Heart left ventricle (tissue), 16 donors: ENCODE measurements at regions not wholly inside any gene's neighbourhood (a gene's known extent, or its start where the extent isn't known, plus 50 kb on each side); places are given as distances from the start of the nearest gene placed in this dataset.

ENCODE experiments used
- ATAC-seq, 4 donors: fragments of 200-7000 bp; cut with Tn5 transposase; one replicate each; pipeline ENCODE4 v1.9.1; 2020 to 2022; ENCODE audit warnings: moderate library complexity in 4 of 4, mild to moderate bottlenecking in 3 of 4, moderate number of reproducible peaks in 1 of 4
- DNase-seq, 5 donors: peaks; one replicate each; pipeline ENCODE4 v3.0.0-alpha.2; 2020
- H3K27ac ChIP-seq, 12 donors: fragments of 200-600 bp; sonication (generic) in 4 of 12; one replicate each; pipeline versions ENCODE4 v1.5.0 to v1.8.0; 2016 to 2022; ENCODE audit warnings: mild to moderate bottlenecking in 2 of 12
- H3K27me3 ChIP-seq, 9 donors: fragments of 200-600 bp; sonication (generic) in 2 of 9; one replicate each; pipeline versions ENCODE4 v1.5.1 to v1.8.0; 2016 to 2022; ENCODE audit warnings: mild to moderate bottlenecking in 3 of 9
- H3K36me3 ChIP-seq, 9 donors: fragments of 200-600 bp; sonication (generic) in 2 of 9; one replicate each; pipeline versions ENCODE4 v1.5.0 to v1.8.0; 2018 to 2022; ENCODE audit warnings: mild to moderate bottlenecking in 2 of 9
- H3K4me1 ChIP-seq, 12 donors: fragments of 200-600 bp; sonication (generic) in 4 of 12; one replicate each; pipeline versions ENCODE4 v1.5.0 to v1.8.0; 2016 to 2022; ENCODE audit warnings: mild to moderate bottlenecking in 3 of 12
- H3K4me3 ChIP-seq, 12 donors: fragments of 200-600 bp; sonication (generic) in 4 of 12; one replicate each; pipeline versions ENCODE4 v1.5.0 to v1.8.0; 2017 to 2022; ENCODE audit warnings: mild to moderate bottlenecking in 9 of 12, moderate library complexity in 4 of 12
- H3K9me3 ChIP-seq, 12 donors: fragments of 200-600 bp; sonication (generic) in 4 of 12; one replicate each; pipeline versions ENCODE4 v1.5.0 to v1.8.0; 2016 to 2022; ENCODE audit warnings: mild to moderate bottlenecking in 1 of 12
- POLR2A ChIP-seq, 2 donors: fragments of 450-650 bp; IDR thresholded peaks; one replicate each; pipeline ENCODE4 v1.6.1; 2017; ENCODE audit warnings: antibody characterized with exemption in 2 of 2, mild to moderate bottlenecking in 2 of 2, moderate library complexity in 2 of 2
- WGBS, 4 donors: extraction: QIAGEN DNeasy Blood & Tissue Kit in 2 of 4; methylation state at CpG; one replicate each; pipeline versions ENCODE4 v1.1.5 to v1.1.7; 2013 to 2018; 5-methylcytosine and 5-hydroxymethylcytosine counted together
- intact Hi-C, 10 donors: fragments of 100-400 bp; cut with DNase I; formaldehyde crosslinking; loops; one replicate each; pipeline versions ENCODE4 v1.11.1 to v1.14.2; 2022
- TF ChIP-seq, protein P1 (sequence below), 12 donors: fragments of 200-600 bp; sonication (generic) in 4 of 12; IDR thresholded peaks; one replicate each; pipeline versions ENCODE4 v1.5.0 to v1.8.0; 2018 to 2022; ENCODE audit warnings: antibody characterized with exemption in 12 of 12, mild to moderate bottlenecking in 5 of 12
- donor health status: ischemic (EF 13 %, LVEDD 7.1; RV severe dilation, severe dysfunction).
- donor health status: healthy with polysubstance abuse.
- donor health status: DM: no; HTN: yes; CAD: no.
- donor health status: DM: no; HTN: no; CAD: no.
- donor health status: ischemic (EF 25% LVEDD 6.9; RV normal size, moderate dysfunction).
- donor health status: ischemic (EF 25% LVEDD 5.7; RV mildly dilated, moderate dysfunction).
- donor health status: healthy.
- donor health status: DM: yes; HTN: yes; CAD: no.
- donor health status: ischemic (EF 35%, LVEDD 5.7; RV mildly dilated, moderate dysfunction).
- donor health status: nonischemic (EF 11% LVEDD 7.7; RV severe dilation, severe dysfunction).
- donor health status: DM: yes; HTN: yes; CAD: no.
- donor health status: PGD.
- donor health status: ischemic (EF 29% LVEDD 5.4; RV normal size, mild dysfunction).
- donor health status: nonischemic (EF 23%, LVEDD 6.1; RV moderate dilation, normal function).

DNA sequence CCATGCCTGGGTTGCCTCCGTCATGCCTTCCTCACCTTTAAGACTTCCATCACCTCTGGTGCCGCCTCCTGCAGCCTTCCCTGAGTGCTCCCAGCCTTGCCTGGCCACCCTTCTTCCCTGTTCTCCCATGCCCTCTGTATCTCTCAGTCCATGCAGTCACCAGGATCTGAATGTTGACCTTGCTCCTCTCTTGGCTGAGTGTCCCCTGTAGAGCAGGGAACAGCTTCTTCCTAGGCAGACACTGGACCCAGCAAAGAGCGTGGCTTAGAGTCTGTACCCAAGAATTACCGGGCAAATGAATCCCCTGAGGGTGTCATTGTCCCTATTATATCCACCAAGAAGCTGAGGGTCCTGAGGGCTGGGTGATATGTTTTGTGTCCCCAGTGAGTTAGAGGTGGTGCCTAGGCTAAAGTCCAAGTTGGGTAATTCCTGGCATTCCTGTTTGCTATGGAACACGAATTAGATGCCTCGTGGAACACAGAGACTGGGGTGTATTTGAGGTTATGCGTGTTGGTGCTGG lies 505.6 kb downstream of the RPS24 start:
- no peaks in the 10 kb centered on the region for H3K36me3 ChIP-seq
- DNase-seq (no peak), ATAC-seq (no peak)
- H3K4me1 ChIP-seq, result peaks cover 0 to 27% (median 12%) of the 10 kb centered on the region in 12 donors
- H3K9me3 ChIP-seq, result no peaks in the 10 kb centered on the region
- H3K27ac ChIP-seq, result no peak overlapping the region
- TF ChIP-seq, protein P1, sequence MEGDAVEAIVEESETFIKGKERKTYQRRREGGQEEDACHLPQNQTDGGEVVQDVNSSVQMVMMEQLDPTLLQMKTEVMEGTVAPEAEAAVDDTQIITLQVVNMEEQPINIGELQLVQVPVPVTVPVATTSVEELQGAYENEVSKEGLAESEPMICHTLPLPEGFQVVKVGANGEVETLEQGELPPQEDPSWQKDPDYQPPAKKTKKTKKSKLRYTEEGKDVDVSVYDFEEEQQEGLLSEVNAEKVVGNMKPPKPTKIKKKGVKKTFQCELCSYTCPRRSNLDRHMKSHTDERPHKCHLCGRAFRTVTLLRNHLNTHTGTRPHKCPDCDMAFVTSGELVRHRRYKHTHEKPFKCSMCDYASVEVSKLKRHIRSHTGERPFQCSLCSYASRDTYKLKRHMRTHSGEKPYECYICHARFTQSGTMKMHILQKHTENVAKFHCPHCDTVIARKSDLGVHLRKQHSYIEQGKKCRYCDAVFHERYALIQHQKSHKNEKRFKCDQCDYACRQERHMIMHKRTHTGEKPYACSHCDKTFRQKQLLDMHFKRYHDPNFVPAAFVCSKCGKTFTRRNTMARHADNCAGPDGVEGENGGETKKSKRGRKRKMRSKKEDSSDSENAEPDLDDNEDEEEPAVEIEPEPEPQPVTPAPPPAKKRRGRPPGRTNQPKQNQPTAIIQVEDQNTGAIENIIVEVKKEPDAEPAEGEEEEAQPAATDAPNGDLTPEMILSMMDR (IDR thresholded peaks at IDR 0.05), result no peak
- TF ChIP-seq POLR2A (IDR thresholded peaks at IDR 0.05), result no peak
- no peaks in the 10 kb centered on the region for H3K27me3 ChIP-seq
- intact Hi-C loops, result no loop called here
- WGBS, 4 donors, result 64 to 81% (median 73%) methylated on average over 7 of the region's 7 CpGs
- H3K4me3 ChIP-seq, result no peak overlapping the region

GRCh38 chr10:78540355-78541076 lies 506.9 kb downstream of the RPS24 start:
- 90 to 95% (median 91%) methylated on average over 2 of the region's 2 CpGs for WGBS, 4 donors
- Histone ChIP-seq H3K36me3 (no peaks in the 10 kb centered on the region), H3K27me3 (no peaks in the 10 kb centered on the region), H3K4me1 (peaks cover 0 to 32% (median 12%) of the 10 kb centered on the region in 12 donors), H3K9me3 (no peaks in the 10 kb centered on the region), H3K4me3 (no peak overlapping the region), H3K27ac (no peak overlapping the region)
- ATAC-seq, result no peak
- no peak for DNase-seq
- TF ChIP-seq, protein P1 (IDR thresholded peaks at IDR 0.05), result no peak
- intact Hi-C loops, result no loop called here

- H3K4me3 ChIP-seq, result no peak overlapping the region
- intact Hi-C loops, result no loop called here
- 31 to 41% (median 40%) methylated on average over 4 of the region's 4 CpGs for WGBS, 4 donors
- no peaks in the 10 kb centered on the region for H3K36me3 ChIP-seq
- DNase-seq (no peak), ATAC-seq (peak in 1 of 4 donors; percentile 7)
- no peaks in the 10 kb centered on the region for H3K9me3 ChIP-seq
- peak overlapping the region in 4 of 12 donors; percentile 9 to 81 (median 56) for H3K27ac ChIP-seq
- no peaks in the 10 kb centered on the region for H3K27me3 ChIP-seq
- H3K4me1 ChIP-seq, result peaks cover 0 to 32% (median 12%) of the 10 kb centered on the region in 12 donors
- no peak for TF ChIP-seq POLR2A (IDR thresholded peaks at IDR 0.05)
- TF ChIP-seq, protein P1 (IDR thresholded peaks at IDR 0.05), result no peak
Observed at GRCh38 chr10:78541481-78542140, 507.9 kb downstream of the RPS24 start.

DNA sequence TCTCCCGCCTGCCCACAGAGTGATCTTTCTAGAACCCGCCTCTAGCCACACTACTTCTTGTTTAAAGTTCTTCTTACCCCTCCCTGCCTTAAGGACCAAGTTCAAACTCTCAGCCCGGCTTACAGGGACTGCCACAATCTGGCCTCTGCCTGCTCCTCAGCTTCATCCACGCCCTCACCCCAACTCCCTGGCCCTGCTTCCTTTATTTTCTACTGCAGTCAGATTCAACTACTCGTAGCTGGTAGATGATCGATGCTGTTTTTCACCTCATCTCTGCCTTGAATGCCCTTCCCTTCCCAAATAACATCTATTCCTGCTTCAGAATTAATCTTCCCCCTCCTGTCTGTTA lies 508.5 kb downstream of the RPS24 start:
- intact Hi-C loops, result no loop called here
- WGBS, 4 donors, result 85 to 93% (median 87%) methylated on average over 6 of the region's 6 CpGs

More for the DNA sequence above, 508.5 kb downstream of the RPS24 start:
- H3K36me3 ChIP-seq, result no peaks in the 10 kb centered on the region
- H3K4me1 ChIP-seq, result peaks cover 0 to 32% (median 12%) of the 10 kb centered on the region in 12 donors
- no peak for ATAC-seq
- no peak overlapping the region for H3K4me3 ChIP-seq
- TF ChIP-seq POLR2A (IDR thresholded peaks at IDR 0.05), result no peak
- TF ChIP-seq, protein P1 (IDR thresholded peaks at IDR 0.05), result no peak
- H3K9me3 ChIP-seq, result no peaks in the 10 kb centered on the region
- no peak for DNase-seq
- peak overlapping the region in 4 of 12 donors; percentile 9 to 81 (median 56) for H3K27ac ChIP-seq
- H3K27me3 ChIP-seq, result no peaks in the 10 kb centered on the region
